ENCODE measurements at regions not wholly inside any gene's neighbourhood (a gene's known extent, or its start where the extent isn't known, plus 50 kb on each side); places are given as distances from the start of the nearest gene placed in this dataset.

DNA sequence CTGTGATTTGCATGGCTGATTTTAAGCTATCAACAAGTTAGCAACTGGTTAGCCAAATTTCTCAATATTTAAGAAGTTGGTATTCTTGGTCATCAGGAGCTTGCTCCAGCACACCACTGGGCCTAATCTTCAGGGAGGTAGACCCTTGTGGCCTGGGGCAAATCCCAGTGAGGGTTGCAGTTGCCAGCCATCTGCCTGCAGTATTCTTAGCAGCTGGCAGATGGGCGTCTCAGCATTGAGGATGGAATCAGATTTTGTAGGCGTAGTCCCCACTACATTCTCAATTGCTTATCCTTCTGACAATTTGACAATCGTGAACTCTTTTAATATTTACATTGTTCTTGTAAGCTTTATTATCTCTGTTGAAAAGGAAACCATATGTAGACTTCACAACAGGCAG, 1266.2 kb downstream of the SLITRK5 start:
- WGBS = 78% methylated on average over 3 of the region's 3 CpGs
- Histone ChIP-seq H3K36me3 (ENCODE audit: control insufficient read depth in 4 of 4, insufficient read depth in 3 of 4, low read depth in 1 of 4, low read length in 3 of 4) (no peaks in the 10 kb centered on the region), H3K27me3 (ENCODE audit: control insufficient read depth in 4 of 4, insufficient read depth in 4 of 4, low read length in 3 of 4) (no peaks in the 10 kb centered on the region), H3K4me1 (ENCODE audit: control insufficient read depth in 4 of 4, insufficient read depth in 4 of 4, low read length in 3 of 4) (no peaks in the 10 kb centered on the region), H3K9me3 (ENCODE audit: control insufficient read depth in 4 of 4, low read length in 3 of 4) (no peaks in the 10 kb centered on the region), H3K9ac (ENCODE audit: low read depth in 1 of 2, low read length in 2 of 2) (no peak overlapping the region), H3K27ac (ENCODE audit: low read depth in 1 of 2, low read length in 2 of 2) (no peak overlapping the region), H3K4me3 (ENCODE audit: low read depth in 1 of 3, low read length in 3 of 3) (no peak overlapping the region)
- TF ChIP-seq FOXA2 (IDR thresholded peaks at IDR 0.05) = no peak
- TF ChIP-seq RXRA (IDR thresholded peaks at IDR 0.05) = no peak
- TF ChIP-seq CTCF (IDR thresholded peaks at IDR 0.05; ENCODE audit: low read depth, low read length, missing input control) = no peak
- no peak for TF ChIP-seq HNF4G (IDR thresholded peaks at IDR 0.05)
- TF ChIP-seq, protein P1, sequence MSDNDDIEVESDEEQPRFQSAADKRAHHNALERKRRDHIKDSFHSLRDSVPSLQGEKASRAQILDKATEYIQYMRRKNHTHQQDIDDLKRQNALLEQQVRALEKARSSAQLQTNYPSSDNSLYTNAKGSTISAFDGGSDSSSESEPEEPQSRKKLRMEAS (IDR thresholded peaks at IDR 0.05) = no peak
- DNase-seq (ENCODE audit: low spot score) = no peak

- no peak overlapping the region for H3K9ac ChIP-seq (ENCODE audit: low read depth in 1 of 2, low read length in 2 of 2)
- H3K4me1 ChIP-seq (ENCODE audit: control insufficient read depth in 4 of 4, insufficient read depth in 4 of 4, low read length in 3 of 4) = no peaks in the 10 kb centered on the region
- TF ChIP-seq HNF4A (conservative IDR thresholded peaks at IDR 0.05) (no peak), GABPA (IDR thresholded peaks at IDR 0.05 in 1 of 2, conservative IDR thresholded peaks at IDR 0.05 in 1 of 2) (no peak), RXRA (IDR thresholded peaks at IDR 0.05) (no peak), REST (IDR thresholded peaks at IDR 0.05) (no peak), TAF1 (conservative IDR thresholded peaks at IDR 0.05) (no peak), ZBTB33 (IDR thresholded peaks at IDR 0.05) (no peak), RAD21 (IDR thresholded peaks at IDR 0.05) (no peak), FOXA1 (IDR thresholded peaks at IDR 0.05) (no peak), SP1 (IDR thresholded peaks at IDR 0.05) (no peak), CTCF (IDR thresholded peaks at IDR 0.05; ENCODE audit: low read depth, low read length, missing input control) (no peak), ATF3 (IDR thresholded peaks at IDR 0.05) (no peak), FOXA2 (IDR thresholded peaks at IDR 0.05) (no peak), EGR1 (IDR thresholded peaks at IDR 0.05; ENCODE audit: low read depth in 2 of 2) (no peak), JUND (IDR thresholded peaks at IDR 0.05) (no peak), HNF4G (IDR thresholded peaks at IDR 0.05) (no peak), YY1 (IDR thresholded peaks at IDR 0.05) (no peak)
- TF ChIP-seq, protein P1 (IDR thresholded peaks at IDR 0.05) = no peak
- H3K36me3 ChIP-seq (ENCODE audit: control insufficient read depth in 4 of 4, insufficient read depth in 3 of 4, low read depth in 1 of 4, low read length in 3 of 4) = no peaks in the 10 kb centered on the region
- H3K27me3 ChIP-seq (ENCODE audit: control insufficient read depth in 4 of 4, insufficient read depth in 4 of 4, low read length in 3 of 4) = peaks cover 0 to 4% (median 0%) of the 10 kb centered on the region in 4 donors
- H3K4me3 ChIP-seq (ENCODE audit: low read depth in 1 of 3, low read length in 3 of 3) = no peak overlapping the region
- no peak overlapping the region for H3K27ac ChIP-seq (ENCODE audit: low read depth in 1 of 2, low read length in 2 of 2)
- DNase-seq (ENCODE audit: low spot score) = no peak
- 73% methylated on average over 4 of the region's 4 CpGs for WGBS
- H3K9me3 ChIP-seq (ENCODE audit: control insufficient read depth in 4 of 4, low read length in 3 of 4) = no peaks in the 10 kb centered on the region
Observed at GRCh38 chr13:88945793-88946192, 1274.6 kb downstream of the SLITRK5 start.

Measured in liver (tissue), 8 donors.